ENCODE measurements at regions not wholly inside any gene's neighbourhood (a gene's known extent, or its start where the extent isn't known, plus 50 kb on each side); places are given as distances from the start of the nearest gene placed in this dataset.

DNA sequence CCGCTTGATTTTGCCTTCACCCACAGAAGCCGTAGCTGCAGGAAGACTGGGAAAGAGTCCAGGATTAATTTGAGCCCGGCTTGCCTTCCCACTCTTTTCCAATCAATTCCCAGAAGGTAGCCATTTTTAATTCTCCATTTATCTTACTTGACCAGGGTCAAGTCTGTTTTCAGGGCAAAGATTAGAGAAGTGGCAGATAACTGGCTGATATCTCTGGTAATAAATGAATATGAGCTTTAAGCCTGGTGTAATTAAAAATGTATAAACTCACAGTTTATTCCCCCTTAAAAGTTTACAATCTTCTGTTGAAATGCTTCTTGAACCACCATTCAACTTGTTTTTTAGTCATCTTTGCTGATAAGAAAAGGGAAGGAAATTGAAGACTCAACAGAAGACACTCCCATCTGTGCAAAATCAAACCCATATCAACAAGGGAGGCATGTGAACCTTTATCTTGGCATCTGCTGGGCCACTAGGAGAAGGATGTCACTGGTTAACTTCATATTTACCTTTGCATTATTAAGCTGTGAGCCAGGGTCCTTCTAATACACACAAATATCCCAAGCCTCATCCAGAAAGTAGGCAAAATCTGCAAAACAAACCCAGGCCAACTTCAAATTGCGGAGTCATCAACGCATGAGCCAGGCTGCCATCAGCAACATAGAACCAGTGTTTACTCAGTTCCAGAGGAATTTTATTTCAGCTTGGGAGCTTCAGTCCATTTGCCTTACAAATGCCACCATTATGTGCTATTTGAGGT lies 314.6 kb upstream of the MAF start:
- no peak for TF ChIP-seq POLR2A (IDR thresholded peaks at IDR 0.05)
- TF ChIP-seq, protein P1, sequence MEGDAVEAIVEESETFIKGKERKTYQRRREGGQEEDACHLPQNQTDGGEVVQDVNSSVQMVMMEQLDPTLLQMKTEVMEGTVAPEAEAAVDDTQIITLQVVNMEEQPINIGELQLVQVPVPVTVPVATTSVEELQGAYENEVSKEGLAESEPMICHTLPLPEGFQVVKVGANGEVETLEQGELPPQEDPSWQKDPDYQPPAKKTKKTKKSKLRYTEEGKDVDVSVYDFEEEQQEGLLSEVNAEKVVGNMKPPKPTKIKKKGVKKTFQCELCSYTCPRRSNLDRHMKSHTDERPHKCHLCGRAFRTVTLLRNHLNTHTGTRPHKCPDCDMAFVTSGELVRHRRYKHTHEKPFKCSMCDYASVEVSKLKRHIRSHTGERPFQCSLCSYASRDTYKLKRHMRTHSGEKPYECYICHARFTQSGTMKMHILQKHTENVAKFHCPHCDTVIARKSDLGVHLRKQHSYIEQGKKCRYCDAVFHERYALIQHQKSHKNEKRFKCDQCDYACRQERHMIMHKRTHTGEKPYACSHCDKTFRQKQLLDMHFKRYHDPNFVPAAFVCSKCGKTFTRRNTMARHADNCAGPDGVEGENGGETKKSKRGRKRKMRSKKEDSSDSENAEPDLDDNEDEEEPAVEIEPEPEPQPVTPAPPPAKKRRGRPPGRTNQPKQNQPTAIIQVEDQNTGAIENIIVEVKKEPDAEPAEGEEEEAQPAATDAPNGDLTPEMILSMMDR (IDR thresholded peaks at IDR 0.05), result no peak
- TF ChIP-seq POLR2AphosphoS5 (IDR thresholded peaks at IDR 0.05), result no peak
- no peak for TF ChIP-seq EP300 (IDR thresholded peaks at IDR 0.05)
